ENCODE measurements at regions not wholly inside any gene's neighbourhood (a gene's known extent, or its start where the extent isn't known, plus 50 kb on each side); places are given as distances from the start of the nearest gene placed in this dataset.

- TF ChIP-seq CTCF (IDR thresholded peaks at IDR 0.05): no peak
- no peak for TF ChIP-seq ZFX (IDR thresholded peaks at IDR 0.05; ENCODE audit: borderline replicate concordance)
Observed at GRCh38 chr6:149233056-149233715, 84.3 kb upstream of the TAB2 start.
